ENCODE measurements at regions not wholly inside any gene's neighbourhood (a gene's known extent, or its start where the extent isn't known, plus 50 kb on each side); places are given as distances from the start of the nearest gene placed in this dataset.

GRCh38 chr1:30537279-30537678 is 186.1 kb downstream of the MATN1 start:
- Mint-ChIP-seq H3K27ac (no peak overlapping the region), H3K27me3 (ENCODE audit: low read depth) (no peaks in the 10 kb centered on the region), H3K36me3 (ENCODE audit: insufficient read depth in 2 of 2) (no peaks in the 10 kb centered on the region), H3K9me3 (peaks cover 0 to 1% of the 10 kb centered on the region in 2 donors), H3K4me3 (no peak overlapping the region), H3K4me1 (ENCODE audit: low read depth) (no peaks in the 10 kb centered on the region)
- no peak for ATAC-seq (replicated peaks in 1 of 2)
- DNase-seq, result no peak

GRCh38 chr1:30536530-30536929 is 186.9 kb downstream of the MATN1 start:
- DNase-seq (no peak), ATAC-seq (replicated peaks in 1 of 2) (no peak)
- Mint-ChIP-seq H3K27ac (no peak overlapping the region), H3K4me3 (no peak overlapping the region), H3K36me3 (ENCODE audit: insufficient read depth in 2 of 2) (no peaks in the 10 kb centered on the region), H3K9me3 (no peaks in the 10 kb centered on the region), H3K27me3 (ENCODE audit: low read depth) (no peaks in the 10 kb centered on the region), H3K4me1 (ENCODE audit: low read depth) (no peaks in the 10 kb centered on the region)

GRCh38 chr1:30535595-30536325 is 187.6 kb downstream of the MATN1 start:
- H3K36me3 Mint-ChIP-seq (ENCODE audit: insufficient read depth in 2 of 2), result no peaks in the 10 kb centered on the region
- ATAC-seq (replicated peaks in 1 of 2) (no peak), DNase-seq (no peak)
- no peak overlapping the region for H3K27ac Mint-ChIP-seq
- H3K9me3 Mint-ChIP-seq, result no peaks in the 10 kb centered on the region
- H3K27me3 Mint-ChIP-seq (ENCODE audit: low read depth), result no peaks in the 10 kb centered on the region
- no peak overlapping the region for H3K4me3 Mint-ChIP-seq
- no peaks in the 10 kb centered on the region for H3K4me1 Mint-ChIP-seq (ENCODE audit: low read depth)

GRCh38 chr1:30534551-30534940 is 188.8 kb downstream of the MATN1 start:
- H3K27me3 Mint-ChIP-seq (ENCODE audit: low read depth), result no peaks in the 10 kb centered on the region
- H3K36me3 Mint-ChIP-seq (ENCODE audit: insufficient read depth in 2 of 2), result no peaks in the 10 kb centered on the region
- ATAC-seq (replicated peaks in 1 of 2) (no peak), DNase-seq (no peak)
- no peaks in the 10 kb centered on the region for H3K9me3 Mint-ChIP-seq
- H3K27ac Mint-ChIP-seq, result no peak overlapping the region
- no peaks in the 10 kb centered on the region for H3K4me1 Mint-ChIP-seq (ENCODE audit: low read depth)
- H3K4me3 Mint-ChIP-seq, result no peak overlapping the region

GRCh38 chr1:30533796-30534550 is 189.4 kb downstream of the MATN1 start:
- ATAC-seq (replicated peaks in 1 of 2) (no peak), DNase-seq (no peak)
- Mint-ChIP-seq H3K9me3 (no peaks in the 10 kb centered on the region), H3K27me3 (ENCODE audit: low read depth) (no peaks in the 10 kb centered on the region), H3K36me3 (ENCODE audit: insufficient read depth in 2 of 2) (no peaks in the 10 kb centered on the region), H3K4me3 (no peak overlapping the region), H3K4me1 (ENCODE audit: low read depth) (no peaks in the 10 kb centered on the region), H3K27ac (no peak overlapping the region)

GRCh38 chr1:30533141-30533540 is 190.2 kb downstream of the MATN1 start:
- H3K27me3 Mint-ChIP-seq (ENCODE audit: low read depth), result no peaks in the 10 kb centered on the region
- H3K9me3 Mint-ChIP-seq, result no peaks in the 10 kb centered on the region
- DNase-seq (no peak), ATAC-seq (replicated peaks in 1 of 2) (no peak)
- H3K4me3 Mint-ChIP-seq, result no peak overlapping the region
- no peaks in the 10 kb centered on the region for H3K36me3 Mint-ChIP-seq (ENCODE audit: insufficient read depth in 2 of 2)
- H3K4me1 Mint-ChIP-seq (ENCODE audit: low read depth), result no peaks in the 10 kb centered on the region
- H3K27ac Mint-ChIP-seq, result no peak overlapping the region

GRCh38 chr1:30532621-30533020 is 190.8 kb downstream of the MATN1 start:
- Mint-ChIP-seq H3K27ac (no peak overlapping the region), H3K4me1 (ENCODE audit: low read depth) (no peaks in the 10 kb centered on the region), H3K4me3 (no peak overlapping the region), H3K36me3 (ENCODE audit: insufficient read depth in 2 of 2) (no peaks in the 10 kb centered on the region), H3K9me3 (no peaks in the 10 kb centered on the region), H3K27me3 (ENCODE audit: low read depth) (no peaks in the 10 kb centered on the region)
- ATAC-seq (replicated peaks in 1 of 2), result no peak
- no peak for DNase-seq

- H3K27me3 Mint-ChIP-seq (ENCODE audit: low read depth), result peaks cover 5% of the 10 kb centered on the region
- no peaks in the 10 kb centered on the region for H3K9me3 Mint-ChIP-seq
Observed at GRCh38 chr1:30527511-30528140, 195.8 kb downstream of the MATN1 start.

GRCh38 chr1:30526652-30527345 is 196.6 kb downstream of the MATN1 start:
- ATAC-seq (replicated peaks in 1 of 2) (no peak), DNase-seq (no peak)
- Mint-ChIP-seq H3K27ac (no peak overlapping the region), H3K36me3 (ENCODE audit: insufficient read depth in 2 of 2) (no peaks in the 10 kb centered on the region), H3K27me3 (ENCODE audit: low read depth) (peaks cover 13% of the 10 kb centered on the region), H3K4me3 (no peak overlapping the region), H3K4me1 (ENCODE audit: low read depth) (no peaks in the 10 kb centered on the region), H3K9me3 (no peaks in the 10 kb centered on the region)

More at GRCh38 chr1:30527511-30528140, 195.8 kb downstream of the MATN1 start:
- H3K36me3 Mint-ChIP-seq (ENCODE audit: insufficient read depth in 2 of 2), result no peaks in the 10 kb centered on the region
- ATAC-seq (replicated peaks in 1 of 2), result no peak
- H3K4me1 Mint-ChIP-seq (ENCODE audit: low read depth), result no peaks in the 10 kb centered on the region
- H3K4me3 Mint-ChIP-seq, result no peak overlapping the region
- no peak overlapping the region for H3K27ac Mint-ChIP-seq
- no peak for DNase-seq

GRCh38 chr1:30525971-30526651 is 197.3 kb downstream of the MATN1 start:
- DNase-seq (no peak), ATAC-seq (replicated peaks in 1 of 2) (no peak)
- no peak overlapping the region for H3K4me3 Mint-ChIP-seq
- peaks cover 20% of the 10 kb centered on the region for H3K27me3 Mint-ChIP-seq (ENCODE audit: low read depth)
- no peak overlapping the region for H3K27ac Mint-ChIP-seq
- no peaks in the 10 kb centered on the region for H3K4me1 Mint-ChIP-seq (ENCODE audit: low read depth)
- no peaks in the 10 kb centered on the region for H3K9me3 Mint-ChIP-seq
- no peaks in the 10 kb centered on the region for H3K36me3 Mint-ChIP-seq (ENCODE audit: insufficient read depth in 2 of 2)

GRCh38 chr1:30525631-30525970 is 197.8 kb downstream of the MATN1 start:
- H3K4me3 Mint-ChIP-seq, result no peak overlapping the region
- no peaks in the 10 kb centered on the region for H3K4me1 Mint-ChIP-seq (ENCODE audit: low read depth)
- no peak overlapping the region for H3K27ac Mint-ChIP-seq
- no peaks in the 10 kb centered on the region for H3K36me3 Mint-ChIP-seq (ENCODE audit: insufficient read depth in 2 of 2)
- H3K27me3 Mint-ChIP-seq (ENCODE audit: low read depth), result peaks cover 20% of the 10 kb centered on the region
- H3K9me3 Mint-ChIP-seq, result no peaks in the 10 kb centered on the region
- DNase-seq (no peak), ATAC-seq (replicated peaks in 1 of 2) (no peak)

GRCh38 chr1:30524840-30525617 is 198.4 kb downstream of the MATN1 start:
- Mint-ChIP-seq H3K9me3 (no peaks in the 10 kb centered on the region), H3K4me3 (no peak overlapping the region), H3K36me3 (ENCODE audit: insufficient read depth in 2 of 2) (no peaks in the 10 kb centered on the region), H3K4me1 (ENCODE audit: low read depth) (no peaks in the 10 kb centered on the region), H3K27me3 (ENCODE audit: low read depth) (peaks cover 20% of the 10 kb centered on the region), H3K27ac (no peak overlapping the region)
- DNase-seq (no peak), ATAC-seq (replicated peaks in 1 of 2) (no peak)

Measured in activated T-cell treated with anti-CD3 and anti-CD28 coated beads, Interleukin-2, amount 50 U/mL, for 72 hours (primary cell).